GM19438 (cell line): ENCODE measurements at regions not wholly inside any gene's neighbourhood (a gene's known extent, or its start where the extent isn't known, plus 50 kb on each side); places are given as distances from the start of the nearest gene placed in this dataset.
A peak's percentile ranks its signal among the peaks of the same experiment; 100 is the strongest.

Experiments
- ATAC-seq: cut with Tn5 transposase; IDR thresholded peaks from one replicate; pipeline ENCODE4 v1.9.1; 2021; ENCODE audit warnings: low read depth; ENCODE audit not compliant: unreplicated experiment

GRCh38 chr11:19350160-19350559 lies 109.4 kb upstream of the E2F8 start:
- ATAC-seq: no peak

GRCh38 chr11:19349340-19350025 lies 108.7 kb upstream of the E2F8 start:
- no peak for ATAC-seq

GRCh38 chr11:19347911-19348310 lies 107.2 kb upstream of the E2F8 start:
- ATAC-seq: no peak

GRCh38 chr11:19345848-19346681 lies 105.3 kb upstream of the E2F8 start:
- ATAC-seq: peak; percentile 39

GRCh38 chr11:19345519-19345847 lies 104.7 kb upstream of the E2F8 start:
- peak; percentile 37 for ATAC-seq

- ATAC-seq: peak; percentile 50
Measured at GRCh38 chr11:19344661-19345518, 104.1 kb upstream of the E2F8 start.

GRCh38 chr11:19342036-19342435 lies 101.3 kb upstream of the E2F8 start:
- ATAC-seq: no peak

GRCh38 chr11:19338375-19338774 lies 97.6 kb upstream of the E2F8 start:
- ATAC-seq: no peak

- no peak for ATAC-seq
Measured at GRCh38 chr11:19337779-19338178, 97.0 kb upstream of the E2F8 start.

- ATAC-seq: no peak
Measured at GRCh38 chr11:19336331-19336730, 95.6 kb upstream of the E2F8 start.

- ATAC-seq: peak; percentile 80
Measured at GRCh38 chr11:19332476-19332875, 91.7 kb upstream of the E2F8 start.

GRCh38 chr11:19330416-19330815 lies 89.7 kb upstream of the E2F8 start:
- no peak for ATAC-seq

- no peak for ATAC-seq
Measured at GRCh38 chr11:19329970-19330369, 89.2 kb upstream of the E2F8 start.

- no peak for ATAC-seq
Measured at GRCh38 chr11:19328586-19329311, 88.0 kb upstream of the E2F8 start.

- no peak for ATAC-seq
Measured at GRCh38 chr11:19327280-19327679, 86.5 kb upstream of the E2F8 start.

GRCh38 chr11:19326499-19326898 lies 85.8 kb upstream of the E2F8 start:
- no peak for ATAC-seq

GRCh38 chr11:19323502-19323901 lies 82.8 kb upstream of the E2F8 start:
- ATAC-seq: no peak

- ATAC-seq: no peak
Measured at GRCh38 chr11:19321351-19321750, 80.6 kb upstream of the E2F8 start.

- no peak for ATAC-seq
Measured at GRCh38 chr11:19320827-19321226, 80.1 kb upstream of the E2F8 start.

- ATAC-seq: no peak
Measured at GRCh38 chr11:19316434-19316833, 75.7 kb upstream of the E2F8 start.

- no peak for ATAC-seq
Measured at GRCh38 chr11:19315511-19315910, 74.8 kb upstream of the E2F8 start.
